Fibroblast of upper back skin (primary cell): ENCODE measurements at regions not wholly inside any gene's neighbourhood (a gene's known extent, or its start where the extent isn't known, plus 50 kb on each side); places are given as distances from the start of the nearest gene placed in this dataset.
"Not testable (repeated sequence)": the region's sequence is repeated elsewhere in the genome, so short reads cannot be mapped to it uniquely, and the experiment has no call there.

Experiments used
- DNase-seq: peaks from one replicate; pipeline ENCODE4 v3.0.0-alpha.2; 2013

DNA sequence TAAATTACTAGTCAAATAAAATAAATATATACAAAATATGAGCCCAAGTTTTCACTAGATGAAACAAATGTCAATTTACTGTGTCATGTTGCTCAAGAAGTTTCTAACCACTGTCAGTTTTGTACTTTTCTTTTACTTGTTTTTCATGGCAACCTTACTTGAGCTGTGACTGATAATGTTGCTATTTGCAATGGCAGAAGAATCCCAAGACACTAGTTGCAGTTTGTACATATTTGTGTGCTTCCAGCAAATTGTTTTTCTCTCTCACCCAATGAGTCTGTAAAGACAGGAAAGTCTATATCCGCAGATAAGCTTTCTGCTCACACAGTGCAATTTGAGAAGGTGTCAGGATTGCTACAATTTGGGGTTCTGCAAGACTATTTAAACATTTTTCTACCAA is 338.6 kb upstream of the PCSK5 start:
- DNase-seq: no peak

DNA sequence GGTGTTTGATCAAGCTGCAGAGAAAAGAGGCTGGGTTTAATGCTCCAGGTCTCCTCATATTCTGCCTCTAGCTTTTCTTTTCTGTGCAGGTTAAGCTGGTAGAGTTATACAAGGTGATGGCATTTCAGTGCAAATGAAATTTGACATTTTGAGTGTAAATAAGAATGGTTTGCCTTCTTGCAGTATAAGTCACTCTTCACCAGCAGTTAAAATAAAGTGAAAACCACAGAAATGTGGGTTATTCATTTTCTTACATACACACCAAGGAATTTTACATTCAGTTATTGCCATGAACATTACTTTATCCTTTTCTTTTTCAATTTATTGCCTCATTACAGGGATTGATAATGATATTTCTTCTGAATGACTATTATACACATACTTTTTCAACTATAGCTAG is 337.5 kb upstream of the PCSK5 start:
- peak; percentile 41 for DNase-seq

DNA sequence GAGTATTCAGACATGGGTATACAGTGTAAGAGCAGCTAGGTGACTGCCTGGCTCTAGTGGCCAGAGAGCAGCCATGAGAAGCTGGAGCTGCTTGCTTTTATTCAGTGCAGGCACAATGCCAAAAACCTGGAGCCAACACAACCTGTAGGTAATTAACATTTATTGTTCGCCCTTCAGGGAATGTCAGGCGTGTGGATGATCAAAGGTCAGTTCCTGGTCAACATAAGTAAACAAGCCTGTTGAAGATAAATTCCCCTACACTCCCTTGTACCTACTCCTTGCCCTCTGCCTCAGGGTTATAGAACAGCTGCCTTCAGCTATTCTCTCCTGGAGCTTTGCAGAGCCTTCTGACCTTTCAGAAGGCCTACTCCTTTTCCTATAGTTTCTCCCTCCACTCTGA is 323.7 kb upstream of the PCSK5 start:
- DNase-seq: not testable (repeated sequence)

DNA sequence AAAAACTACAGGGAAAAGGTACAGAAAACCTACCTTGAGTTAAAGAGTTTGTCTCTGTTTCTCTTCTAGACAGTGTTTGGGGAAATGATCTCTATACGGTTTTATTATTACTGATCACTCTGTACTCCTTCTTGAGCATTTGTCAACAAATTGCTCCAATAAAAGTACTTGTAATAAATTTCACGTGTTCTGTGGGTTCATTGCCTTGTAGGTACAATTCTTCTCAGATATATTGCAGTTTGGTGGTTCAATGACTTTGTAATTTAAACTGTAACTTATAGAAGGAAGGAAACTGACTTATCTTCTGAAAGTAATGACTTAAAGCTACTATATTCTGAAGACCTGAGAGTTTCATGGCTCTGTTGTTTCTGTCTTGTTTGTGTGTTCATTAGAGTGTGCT is 319.9 kb upstream of the PCSK5 start:
- DNase-seq: no peak

DNA sequence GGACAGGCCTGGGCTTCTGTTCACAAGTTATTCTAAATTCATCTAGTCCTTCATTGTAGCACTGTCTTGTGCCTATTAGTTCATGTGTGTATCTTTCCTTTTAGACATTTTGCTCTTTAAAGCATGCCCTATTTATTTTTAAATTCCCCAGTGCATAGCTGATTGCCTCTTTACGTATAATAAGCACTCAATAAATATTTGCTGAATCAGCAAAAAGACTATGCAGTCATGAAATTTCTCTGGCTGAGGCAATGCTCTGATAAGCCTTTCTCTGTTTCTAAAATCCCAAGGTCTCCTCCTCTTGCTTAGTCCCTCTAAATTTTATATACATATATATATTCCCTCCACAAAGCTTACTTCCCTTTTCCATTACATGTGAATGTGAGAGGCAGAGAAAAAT is 315.9 kb upstream of the PCSK5 start:
- DNase-seq: no peak

DNA sequence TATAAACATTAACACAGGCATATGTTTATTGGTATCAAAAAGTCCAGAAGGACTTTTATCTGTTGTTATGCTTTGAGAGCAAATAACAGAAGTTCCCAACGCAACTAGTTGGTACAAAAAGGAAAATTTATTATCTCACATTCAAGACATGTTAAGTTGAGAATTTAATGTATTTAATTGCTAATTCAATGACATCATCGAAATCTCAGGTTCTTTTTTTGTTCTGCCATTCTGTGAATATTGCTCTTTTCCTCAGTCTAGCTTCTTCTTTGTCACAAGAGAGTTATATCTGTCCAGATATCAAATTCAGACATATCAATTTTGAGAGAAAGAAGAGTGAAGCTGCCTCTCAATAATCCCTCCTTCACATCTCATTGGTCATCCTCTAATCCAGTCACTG is 307.6 kb upstream of the PCSK5 start:
- DNase-seq: no peak

DNA sequence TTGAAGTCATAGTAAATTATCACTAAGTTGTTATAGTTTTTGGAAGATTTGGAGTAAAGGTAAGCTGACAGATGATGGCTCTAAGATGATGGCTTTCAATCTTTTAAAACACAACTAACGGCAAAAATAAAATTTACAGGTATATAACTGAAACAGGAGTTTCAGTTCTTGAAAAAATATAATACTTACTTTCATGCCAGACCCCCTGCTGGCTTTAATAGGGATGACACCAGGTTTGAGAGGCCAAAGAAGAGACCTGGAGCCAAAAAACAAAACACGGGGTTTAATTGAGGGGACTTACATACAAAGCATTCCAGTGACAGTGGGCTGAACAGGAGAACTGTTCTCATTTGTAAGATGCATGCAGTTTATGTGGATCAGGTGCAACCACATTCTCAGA is 301.7 kb upstream of the PCSK5 start:
- DNase-seq: no peak

DNA sequence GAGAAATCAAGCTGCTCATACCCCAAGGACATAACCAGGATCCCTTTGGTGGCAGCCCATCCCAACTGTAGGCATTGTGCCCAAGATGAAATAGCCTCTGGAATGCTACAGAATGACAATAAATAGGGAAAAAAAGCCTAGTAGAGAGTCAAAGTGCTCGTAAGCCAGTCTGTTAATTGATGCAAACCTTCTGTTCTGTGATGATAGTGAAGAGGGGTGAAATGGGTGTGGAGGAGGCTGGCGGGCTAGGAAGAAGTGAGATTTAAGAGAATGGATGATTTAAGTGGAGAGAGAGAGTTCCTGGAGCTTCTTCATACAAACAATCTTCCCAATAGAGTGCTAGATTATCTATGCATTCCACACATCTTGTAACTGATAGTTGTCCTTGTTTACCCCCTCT is 301.0 kb upstream of the PCSK5 start:
- DNase-seq: no peak

DNA sequence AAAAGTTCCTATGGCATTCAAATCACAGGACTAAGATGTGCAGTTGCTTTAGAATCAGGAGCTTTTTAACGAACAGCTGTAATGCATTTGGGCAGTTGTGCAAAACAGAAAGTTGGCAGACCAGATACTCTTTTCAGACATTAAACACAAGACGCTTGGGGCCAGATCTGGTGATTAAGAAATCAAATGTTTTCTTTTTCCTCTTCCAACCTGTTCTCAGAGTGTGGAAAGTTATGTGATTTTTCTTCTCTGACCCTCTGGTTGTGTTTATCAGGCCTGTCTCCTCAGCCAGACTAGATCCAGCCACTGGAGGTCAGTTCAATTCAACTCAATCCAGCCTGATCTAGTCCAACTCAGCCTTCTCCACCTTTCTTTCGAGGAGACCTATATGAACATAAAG is 298.5 kb upstream of the PCSK5 start:
- peak; percentile 2 for DNase-seq

DNA sequence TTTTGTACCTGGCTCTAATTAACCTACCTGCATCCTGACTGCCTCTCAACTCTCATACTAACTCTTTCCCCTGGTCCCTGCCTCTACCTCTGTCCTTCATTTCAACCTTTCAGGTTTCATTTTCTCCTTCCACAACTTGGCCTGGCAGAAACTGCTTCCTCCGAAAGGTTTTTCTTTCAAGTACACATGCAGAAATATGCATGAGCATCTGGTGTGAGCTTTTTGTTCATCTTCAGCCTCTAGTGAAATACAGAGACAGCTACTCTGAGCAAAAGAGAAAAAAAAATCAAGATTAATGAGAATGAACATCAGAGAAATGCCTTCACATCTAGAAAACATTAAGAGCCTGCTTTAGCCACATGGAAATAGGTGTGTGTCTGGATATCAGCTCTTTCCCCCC is 297.9 kb upstream of the PCSK5 start:
- DNase-seq: no peak

DNA sequence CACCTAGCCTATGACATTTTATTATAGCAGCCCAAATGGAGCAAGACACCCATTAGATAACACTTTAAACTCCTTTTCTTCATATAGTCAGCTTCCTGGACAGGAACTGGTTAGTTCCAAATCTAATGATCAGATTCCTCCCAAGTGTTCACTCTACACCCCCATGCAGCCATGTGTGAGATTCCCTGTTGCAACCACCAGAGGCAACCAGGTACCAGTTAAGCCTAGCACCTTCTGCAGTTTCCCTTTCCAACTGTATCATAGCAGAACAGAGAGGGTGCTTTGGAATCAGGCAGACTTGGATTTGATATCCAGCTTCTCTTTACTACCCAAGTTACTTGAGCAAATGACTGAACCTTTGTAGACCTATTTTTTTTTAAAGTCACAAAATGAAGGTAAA is 296.6 kb upstream of the PCSK5 start:
- DNase-seq: no peak

DNA sequence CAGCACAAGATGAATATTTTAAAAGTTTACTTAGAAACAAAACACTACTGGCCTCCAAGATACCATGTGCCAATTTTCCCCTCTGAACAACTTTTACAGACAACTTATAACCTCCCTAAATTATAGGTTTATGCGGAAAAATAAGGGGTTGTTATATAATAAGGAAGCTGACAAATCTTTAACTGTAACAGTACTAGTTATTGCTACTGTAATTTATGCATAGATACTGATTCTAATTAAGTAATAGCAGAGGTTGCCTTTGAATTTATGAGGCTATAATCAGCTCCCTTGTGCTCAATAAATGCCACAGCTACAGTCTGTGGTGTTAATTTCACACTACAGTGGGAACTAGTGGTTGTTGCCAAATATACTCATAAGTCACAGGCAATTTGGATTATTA is 291.3 kb upstream of the PCSK5 start:
- DNase-seq: no peak

DNA sequence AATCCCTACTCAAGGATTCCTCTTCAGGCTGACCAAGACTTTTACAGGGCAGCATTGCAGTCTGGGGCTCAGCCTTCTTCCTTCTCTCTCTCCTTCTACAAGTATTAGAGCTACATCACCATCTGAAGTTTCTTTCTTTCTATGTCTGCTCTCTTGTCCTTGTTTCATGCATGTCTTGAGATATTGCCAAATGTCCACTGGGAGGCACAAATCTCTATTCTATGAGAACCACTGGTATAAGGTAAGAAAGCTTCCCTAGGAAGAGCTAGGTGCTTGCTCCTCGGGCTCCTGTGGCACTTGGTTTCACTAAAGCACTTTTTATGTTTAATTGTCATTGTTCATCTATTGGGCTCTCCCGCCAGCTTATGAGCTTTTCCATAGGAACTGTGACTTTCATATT is 289.2 kb upstream of the PCSK5 start:
- DNase-seq: peak; percentile 1

DNA sequence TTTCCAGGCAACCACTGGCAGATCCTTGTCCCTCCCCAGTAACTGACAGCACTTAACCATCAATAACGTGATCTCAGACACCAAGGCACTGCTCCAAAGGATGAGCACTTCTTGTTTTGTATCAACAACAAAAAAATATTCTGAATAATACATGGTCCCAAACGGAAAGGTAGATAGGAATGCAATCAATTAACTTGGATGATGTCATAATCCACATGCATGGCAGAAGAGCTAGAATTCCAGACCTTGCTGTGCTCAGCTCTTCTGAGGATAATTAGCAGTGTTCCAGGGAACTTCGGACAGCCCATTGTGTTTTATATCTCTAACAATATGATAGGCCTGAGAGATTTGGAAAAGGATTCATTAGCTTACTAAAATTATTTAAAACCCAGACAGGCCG is 288.4 kb upstream of the PCSK5 start:
- DNase-seq: no peak

DNA sequence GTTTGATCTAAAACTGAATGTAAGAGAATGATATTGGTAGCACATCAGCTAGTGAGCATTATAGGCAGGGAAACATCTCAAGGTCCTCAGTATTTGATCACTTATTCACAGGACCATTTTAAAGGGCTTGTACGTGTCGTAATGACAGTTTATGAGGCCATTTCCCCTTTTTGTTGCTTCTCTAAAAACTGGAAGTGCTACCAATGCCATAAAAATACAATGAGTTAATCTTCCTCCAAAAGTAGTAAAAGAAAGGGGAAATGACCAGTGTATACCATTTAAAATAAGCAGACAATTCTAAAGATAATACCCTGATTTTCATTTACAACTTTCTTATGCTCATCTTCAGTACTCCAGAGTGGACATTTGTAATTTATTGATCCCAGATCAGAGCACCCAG is 285.8 kb upstream of the PCSK5 start:
- DNase-seq: no peak

DNA sequence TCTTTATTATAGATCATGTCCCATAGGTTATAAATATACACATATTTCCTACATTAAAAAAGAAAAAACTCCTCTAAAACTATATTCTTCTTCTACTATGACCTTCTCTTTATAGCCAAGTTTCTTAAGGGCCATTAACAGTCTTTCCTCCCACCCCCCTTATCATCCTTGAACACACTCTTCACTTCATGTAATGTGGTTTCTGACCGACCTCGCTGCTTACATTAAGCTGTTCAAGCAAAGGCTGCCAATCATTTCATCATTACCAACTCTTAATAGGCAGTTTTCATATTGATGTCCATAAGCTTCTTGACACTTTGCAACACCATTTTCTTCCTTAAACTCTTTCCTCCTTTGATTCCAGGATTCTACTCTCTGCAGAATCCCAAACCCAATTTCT is 283.0 kb upstream of the PCSK5 start:
- DNase-seq: no peak

DNA sequence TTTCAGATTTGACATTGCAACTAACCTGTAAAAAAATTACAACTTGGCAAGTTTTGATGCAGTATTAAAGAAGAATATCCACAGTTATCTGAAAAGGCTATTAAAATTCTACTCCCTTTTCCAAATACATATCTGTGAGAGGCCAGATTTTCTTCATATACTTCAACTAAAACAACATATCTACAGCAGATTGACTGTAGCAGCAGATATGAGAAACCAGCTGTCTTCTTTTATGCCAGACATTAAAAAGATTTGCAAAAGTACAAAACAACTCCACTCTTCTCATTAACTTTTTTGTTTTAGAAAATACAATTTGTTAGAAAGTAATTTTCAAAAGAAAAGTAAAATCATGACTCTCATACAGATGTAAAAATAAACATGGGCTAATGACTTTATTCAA is 281.1 kb upstream of the PCSK5 start:
- no peak for DNase-seq

DNA sequence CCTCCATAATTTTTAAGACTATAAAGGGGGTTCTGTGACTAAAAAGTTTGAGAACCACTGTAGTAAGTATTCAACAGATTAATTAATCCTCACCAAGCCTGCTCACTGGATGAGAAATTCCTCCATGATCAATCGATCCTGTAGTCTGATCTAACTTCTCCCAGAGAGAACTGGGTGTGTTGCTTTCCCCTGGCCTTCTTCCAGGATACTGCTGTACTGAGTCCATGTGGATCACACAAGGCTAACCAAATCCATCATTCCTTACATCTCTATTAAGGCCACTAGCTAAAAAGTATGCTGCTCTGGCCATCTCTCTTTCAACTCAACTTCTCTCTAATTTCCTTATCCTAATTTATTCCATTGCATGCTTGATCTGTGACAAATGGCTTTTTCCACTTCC is 280.2 kb upstream of the PCSK5 start:
- DNase-seq: no peak

DNA sequence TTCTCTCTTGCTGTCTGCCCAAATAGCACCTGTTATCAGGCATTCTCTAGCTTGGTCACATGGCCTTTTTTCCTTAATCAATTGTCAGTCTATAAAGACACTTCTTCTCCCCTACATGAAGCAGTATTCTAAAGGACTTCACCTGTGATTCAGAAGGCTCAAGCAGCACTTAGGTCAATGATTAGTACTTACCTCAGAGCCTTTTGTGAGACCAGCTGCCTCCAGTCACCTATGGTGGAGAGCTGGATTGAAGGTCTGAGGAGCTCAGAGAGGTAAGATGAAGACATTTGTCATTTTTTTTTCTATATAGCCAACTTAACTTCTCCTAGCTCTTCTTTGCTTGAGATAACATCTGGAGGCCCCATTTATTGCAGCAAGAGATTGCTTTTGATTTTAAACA is 278.3 kb upstream of the PCSK5 start:
- DNase-seq: no peak

DNA sequence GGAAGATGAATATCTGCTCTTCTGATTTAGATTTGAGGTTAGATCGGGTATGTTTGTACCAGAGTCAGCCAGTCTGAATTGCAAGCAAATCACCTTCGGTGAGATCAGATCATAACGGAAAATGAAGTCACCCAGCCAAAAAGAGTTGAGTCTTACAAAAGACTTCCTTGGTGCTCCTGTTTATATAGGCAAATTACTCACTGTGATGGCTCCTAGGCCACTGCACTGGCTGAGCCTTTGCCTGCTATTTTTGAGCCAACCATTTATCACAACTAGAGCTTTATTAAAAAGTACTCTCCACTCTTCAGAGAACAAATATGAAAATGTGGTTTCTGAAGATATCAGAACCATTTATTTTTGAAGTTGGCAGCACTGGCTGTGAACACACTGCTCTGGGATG is 277.7 kb upstream of the PCSK5 start:
- no peak for DNase-seq

DNA sequence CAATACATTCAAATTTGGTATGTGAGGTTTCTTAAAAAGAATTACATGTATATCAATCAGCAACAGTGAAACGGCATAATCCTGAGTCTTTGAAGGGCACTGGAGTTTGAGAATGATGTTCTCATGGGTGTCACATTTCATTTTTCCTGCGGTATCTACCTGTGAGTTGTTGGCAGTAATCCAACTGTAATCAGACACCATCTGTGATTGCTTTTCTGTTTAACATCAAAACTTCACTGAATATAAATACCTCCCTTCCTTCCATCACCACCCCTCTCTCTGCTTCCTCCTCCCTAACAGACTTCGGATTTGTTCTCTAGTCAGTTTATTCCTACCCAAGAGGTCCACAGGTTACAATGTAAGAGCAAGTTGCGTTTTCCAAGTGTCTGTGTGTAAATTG is 275.2 kb upstream of the PCSK5 start:
- no peak for DNase-seq

DNA sequence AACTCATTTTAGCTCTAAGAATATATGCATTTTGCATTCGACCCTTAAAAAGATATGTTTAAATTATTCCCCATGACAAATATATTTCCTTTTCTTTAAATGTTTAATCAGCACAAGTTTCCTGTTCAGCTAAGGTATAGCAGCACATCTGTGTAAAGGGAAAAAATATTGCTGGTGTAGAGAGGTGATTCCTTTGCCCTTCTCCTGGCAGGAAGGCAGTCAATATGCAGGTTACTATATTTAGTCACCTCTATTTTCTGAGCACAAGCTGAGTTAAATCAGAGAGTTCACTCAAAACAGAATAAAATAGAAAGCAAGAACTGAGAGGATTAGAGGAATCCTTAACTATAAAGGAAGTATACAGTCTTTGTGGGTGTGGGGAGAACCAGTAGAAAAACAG is 274.4 kb upstream of the PCSK5 start:
- DNase-seq: no peak

DNA sequence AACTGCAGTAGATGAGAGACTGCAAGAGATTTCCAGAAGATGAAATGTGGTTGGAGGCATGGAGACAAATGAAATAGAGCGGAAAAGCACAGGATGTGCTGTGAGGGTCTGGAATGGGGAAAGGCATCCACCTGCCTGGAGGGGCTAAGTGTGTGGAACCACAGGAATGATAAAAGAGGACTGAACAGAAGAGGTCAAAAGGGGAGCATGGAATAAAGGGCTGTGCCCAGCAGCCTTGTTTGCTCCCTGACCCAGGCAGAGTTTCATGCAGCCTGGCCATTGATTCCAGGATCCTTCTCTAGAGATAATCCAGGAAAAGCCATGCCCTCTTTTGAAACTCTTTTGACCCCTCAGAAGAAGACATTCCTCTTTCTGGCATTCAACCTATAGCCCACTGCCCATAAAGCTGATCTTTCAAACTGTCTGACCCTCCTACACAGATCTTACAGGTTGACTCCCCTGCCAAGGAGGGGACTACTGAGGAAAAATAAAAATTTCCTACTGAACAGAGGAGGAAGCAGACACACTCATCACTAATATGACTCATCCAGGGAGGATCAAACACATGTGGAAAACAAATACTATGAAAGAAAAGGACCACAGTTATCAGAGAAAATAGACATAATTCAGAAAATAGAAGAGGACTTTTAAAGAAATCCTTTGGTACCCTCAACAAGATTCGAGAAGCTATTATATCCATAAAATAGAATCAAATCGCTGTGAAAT is 273.5 kb upstream of the PCSK5 start:
- no peak for DNase-seq

DNA sequence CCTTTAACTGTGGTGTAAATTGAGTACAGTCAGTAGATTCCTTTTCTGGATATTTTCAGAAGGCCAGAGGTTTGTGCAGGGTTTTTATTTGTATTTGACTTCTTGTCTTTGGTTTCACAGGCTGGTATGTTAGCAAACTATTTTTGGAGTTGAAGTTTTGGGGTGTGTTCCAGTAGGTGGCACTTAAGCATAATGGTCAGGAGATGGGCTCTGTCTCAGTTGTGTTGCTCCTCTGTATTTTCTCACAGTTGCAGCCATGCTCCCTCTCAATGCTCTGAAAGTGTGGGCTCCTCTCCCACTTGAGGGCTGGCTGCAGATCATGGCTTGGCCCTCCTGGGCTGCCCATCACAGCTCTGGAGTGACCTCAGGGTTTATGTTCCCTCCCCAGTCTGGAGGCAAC is 267.0 kb upstream of the PCSK5 start:
- no peak for DNase-seq

DNA sequence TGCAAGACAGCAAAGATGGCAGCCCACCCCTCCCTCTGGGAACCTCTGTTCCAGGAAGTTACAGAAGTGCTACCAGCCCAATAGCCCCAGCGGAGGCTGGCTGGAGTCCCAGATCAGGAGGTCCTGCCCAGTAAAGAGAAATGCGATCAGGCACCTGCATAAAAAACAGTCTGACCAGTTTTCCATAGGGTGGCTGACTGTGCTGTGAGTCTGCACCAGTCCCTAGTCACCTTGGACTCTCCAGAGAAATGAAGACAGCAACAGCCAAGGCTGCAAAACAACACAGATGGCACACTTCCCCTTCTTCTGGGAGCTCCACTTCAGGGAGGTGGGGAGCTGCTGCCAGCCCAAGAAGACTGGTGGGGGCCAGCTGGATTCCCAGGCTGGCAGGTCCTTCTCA is 265.5 kb upstream of the PCSK5 start:
- DNase-seq: no peak

DNA sequence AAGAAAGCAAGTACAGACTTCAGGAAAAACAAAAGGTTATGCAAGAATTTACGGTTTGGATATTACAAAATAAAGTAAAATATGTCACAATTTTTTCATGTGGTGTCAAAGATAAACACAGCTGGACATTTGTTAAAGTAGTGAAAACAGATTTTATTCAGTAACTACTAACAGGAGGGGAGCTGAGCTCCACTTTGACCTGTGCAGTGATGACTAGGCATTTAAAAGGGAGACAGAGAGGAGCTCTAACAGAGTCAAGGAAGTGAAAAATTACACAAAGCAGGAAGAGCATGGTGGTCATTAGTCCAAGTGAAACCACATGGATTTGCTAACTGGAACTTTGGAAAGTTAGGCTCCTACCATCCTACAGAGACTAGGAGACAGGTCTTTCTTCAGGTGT is 263.6 kb upstream of the PCSK5 start:
- no peak for DNase-seq
